ENCODE measurements at regions not wholly inside any gene's neighbourhood (a gene's known extent, or its start where the extent isn't known, plus 50 kb on each side); places are given as distances from the start of the nearest gene placed in this dataset.
"Not testable (repeated sequence)": the region's sequence is repeated elsewhere in the genome, so short reads cannot be mapped to it uniquely, and the experiment has no call there.

GRCh38 chr16:80915079-80915450 lies 91.6 kb downstream of the CMC2 start:
- no peak for DNase-seq

GRCh38 chr16:80914379-80915078 lies 92.2 kb downstream of the CMC2 start:
- no peak for DNase-seq

GRCh38 chr16:80913397-80913796 lies 93.3 kb downstream of the CMC2 start:
- no peak for DNase-seq

GRCh38 chr16:80912651-80913050 lies 94.0 kb downstream of the CMC2 start:
- no peak for DNase-seq

- DNase-seq = no peak
Measured at GRCh38 chr16:80910434-80910833, 96.3 kb downstream of the CMC2 start.

- DNase-seq = peak; percentile 22
Measured at GRCh38 chr16:80909720-80910119, 97.0 kb downstream of the CMC2 start.

- DNase-seq = not testable (repeated sequence)
Measured at GRCh38 chr16:80906169-80906568, 100.5 kb downstream of the CMC2 start.

- DNase-seq = no peak
Measured at GRCh38 chr16:80903616-80904015, 99.2 kb upstream of the CDYL2 start.

GRCh38 chr16:80902306-80903110 lies 98.1 kb upstream of the CDYL2 start:
- DNase-seq = no peak

- DNase-seq = no peak
Measured at GRCh38 chr16:80900593-80900954, 96.2 kb upstream of the CDYL2 start.

GRCh38 chr16:80899809-80900592 lies 95.6 kb upstream of the CDYL2 start:
- no peak for DNase-seq

GRCh38 chr16:80896776-80897175 lies 92.4 kb upstream of the CDYL2 start:
- no peak for DNase-seq

GRCh38 chr16:80894091-80894490 lies 89.7 kb upstream of the CDYL2 start:
- DNase-seq = no peak

- no peak for DNase-seq
Measured at GRCh38 chr16:80893686-80894085, 89.3 kb upstream of the CDYL2 start.

- DNase-seq = not testable (repeated sequence)
Measured at GRCh38 chr16:80892395-80892794, 88.0 kb upstream of the CDYL2 start.

- DNase-seq = no peak
Measured at GRCh38 chr16:80889779-80890359, 85.5 kb upstream of the CDYL2 start.

- DNase-seq = no peak
Measured at GRCh38 chr16:80887062-80887461, 82.7 kb upstream of the CDYL2 start.

GRCh38 chr16:80883816-80884215 lies 79.4 kb upstream of the CDYL2 start:
- DNase-seq = no peak

- DNase-seq = no peak
Measured at GRCh38 chr16:80883159-80883642, 78.8 kb upstream of the CDYL2 start.

- DNase-seq = no peak
Measured at GRCh38 chr16:80875616-80876015, 71.2 kb upstream of the CDYL2 start.

GRCh38 chr16:80874925-80875324 lies 70.5 kb upstream of the CDYL2 start:
- DNase-seq = no peak

- no peak for DNase-seq
Measured at GRCh38 chr16:80862160-80862705, 57.8 kb upstream of the CDYL2 start.
